Spleen (tissue), 11 donors: ENCODE measurements at regions not wholly inside any gene's neighbourhood (a gene's known extent, or its start where the extent isn't known, plus 50 kb on each side); places are given as distances from the start of the nearest gene placed in this dataset.

Experiments used
- DNase-seq: peaks from one replicate; pipeline ENCODE4 v3.0.0-alpha.2; 2020
- H3K27ac ChIP-seq, 8 donors: fragments of 200-600 bp; sonication (generic) in 7 of 8; 1 replicate in 4 of 8; 2 replicates in 4 of 8; pipeline versions ENCODE4 v1.5.0 to v1.8.0; 2016 to 2021; ENCODE audit warnings: inconsistent platforms in 4 of 8, mild to moderate bottlenecking in 4 of 8, moderate library complexity in 1 of 8
- H3K27me3 ChIP-seq, 7 donors: fragments of 200-600 bp; sonication (generic) in 6 of 7; replicated peaks in 1 of 7; 1 replicate in 4 of 7; 2 replicates in 3 of 7; pipeline versions ENCODE4 v1.5.0 to v1.8.0; 2016 to 2021; ENCODE audit warnings: inconsistent platforms in 3 of 7, mild to moderate bottlenecking in 1 of 7
- H3K36me3 ChIP-seq, 6 donors: fragments of 200-600 bp; sonication (generic) in 5 of 6; 1 replicate in 4 of 6; 2 replicates in 2 of 6; pipeline versions ENCODE4 v1.5.0 to v1.8.0; 2016 to 2021; ENCODE audit warnings: inconsistent platforms in 2 of 6
- H3K4me1 ChIP-seq, 6 donors: fragments of 200-600 bp; sonication (generic) in 5 of 6; 1 replicate in 3 of 6; 2 replicates in 3 of 6; pipeline versions ENCODE4 v1.5.0 to v1.8.0; 2016 to 2021; ENCODE audit warnings: inconsistent platforms in 3 of 6
- H3K4me3 ChIP-seq, 8 donors: fragments of 200-600 bp; sonication (generic) in 7 of 8; 1 replicate in 4 of 8; 2 replicates in 4 of 8; pipeline versions ENCODE4 v1.5.0 to v1.8.0; 2016 to 2021; ENCODE audit warnings: inconsistent platforms in 4 of 8, mild to moderate bottlenecking in 4 of 8, moderate library complexity in 2 of 8
- H3K9me3 ChIP-seq, 8 donors: fragments of 200-600 bp; sonication (generic) in 7 of 8; 1 replicate in 4 of 8; 2 replicates in 4 of 8; pipeline versions ENCODE4 v1.5.0 to v1.8.0; 2016 to 2021; ENCODE audit warnings: inconsistent platforms in 4 of 8
- POLR2A ChIP-seq, 3 donors: fragments of 450-650 bp; IDR thresholded peaks; one replicate each; pipeline ENCODE4 v1.5.1; 2017; ENCODE audit warnings: antibody characterized with exemption in 3 of 3, mild to moderate bottlenecking in 1 of 3
- POLR2AphosphoS5 ChIP-seq, 3 donors: sonication (generic); formaldehyde crosslinking; IDR thresholded peaks; one replicate each; pipeline ENCODE4 v1.5.1; 2017; ENCODE audit warnings: antibody characterized with exemption in 3 of 3
- WGBS, 5 donors: extraction: QIAGEN DNeasy Blood & Tissue Kit in 3 of 5; methylation state at CpG; one replicate each; pipeline versions ENCODE4 v1.1.5 to v1.1.7; 2013 to 2018; 5-methylcytosine and 5-hydroxymethylcytosine counted together
- intact Hi-C: fragments of 100-400 bp; cut with DNase I; formaldehyde crosslinking; loops from one replicate; pipeline ENCODE4 v1.15.0; 2023; ENCODE audit warnings: low total_unique reads
- TF ChIP-seq, protein P1 (sequence below), 11 experiments: fragments of 200-600 bp in 7 of 11; fragments of 450-650 bp in 4 of 11; sonication (generic) in 4 of 11; IDR thresholded peaks in 8 of 11; conservative IDR thresholded peaks in 3 of 11; 1 replicate in 7 of 11; 2 replicates in 4 of 11; pipeline versions ENCODE4 v1.4.0 to v1.8.0; 2016 to 2021; ENCODE audit warnings: antibody characterized with exemption in 11 of 11, inconsistent platforms in 4 of 11, mild to moderate bottlenecking in 1 of 11
- donor health status: healthy with polysubstance abuse.
- donor health status: DM: no; HTN: no; CAD: no; lungs with moderate emphysema.
- donor health status: DM: no; HTN: no; CAD: no.
- donor health status: Bipolar disorder and iron deficiency.
- donor health status: healthy.
- donor health status: DM: no; HTN: no; CAD: no.
- donor health status: DM: yes; HTN: yes; CAD: no.

DNA sequence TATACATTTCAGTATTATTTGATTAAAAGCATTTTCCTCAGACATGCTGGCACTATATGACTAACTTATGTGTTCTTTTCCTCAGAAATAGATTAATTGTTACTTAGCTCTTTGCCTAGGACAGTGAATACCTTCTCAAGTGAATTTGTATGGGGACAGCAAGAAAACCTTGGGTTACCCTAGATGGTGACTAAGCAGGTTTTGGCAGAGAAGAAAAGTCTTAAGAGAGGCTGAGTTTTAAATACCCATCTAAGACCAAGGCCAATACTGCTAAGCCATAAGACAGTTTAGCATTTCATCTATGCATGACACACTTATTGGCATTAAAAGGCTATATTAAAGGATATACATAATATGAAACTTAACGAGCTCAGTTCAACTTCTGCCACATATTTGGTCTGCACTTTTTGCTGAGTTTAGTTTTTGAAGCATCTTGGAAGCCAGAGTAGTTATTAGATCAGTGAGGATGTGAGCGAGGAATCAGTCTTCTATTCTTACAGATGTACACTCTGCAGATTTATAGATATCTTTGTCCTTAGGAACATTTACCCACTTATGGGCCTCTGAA lies 54.6 kb upstream of the FAM3C start:
- Histone ChIP-seq H3K9me3 (no peaks in the 10 kb centered on the region), H3K4me3 (no peak overlapping the region), H3K4me1 (peaks cover 0 to 6% (median 4%) of the 10 kb centered on the region in 6 donors), H3K36me3 (no peaks in the 10 kb centered on the region), H3K27ac (peak overlapping the region in 1 of 8 donors; percentile 34), H3K27me3 (no peaks in the 10 kb centered on the region)
- 82 to 92% (median 88%) methylated on average over 2 of the region's 2 CpGs for WGBS, 5 donors
- no peak for TF ChIP-seq POLR2A (IDR thresholded peaks at IDR 0.05)
- TF ChIP-seq POLR2AphosphoS5 (IDR thresholded peaks at IDR 0.05): no peak
- TF ChIP-seq, protein P1, sequence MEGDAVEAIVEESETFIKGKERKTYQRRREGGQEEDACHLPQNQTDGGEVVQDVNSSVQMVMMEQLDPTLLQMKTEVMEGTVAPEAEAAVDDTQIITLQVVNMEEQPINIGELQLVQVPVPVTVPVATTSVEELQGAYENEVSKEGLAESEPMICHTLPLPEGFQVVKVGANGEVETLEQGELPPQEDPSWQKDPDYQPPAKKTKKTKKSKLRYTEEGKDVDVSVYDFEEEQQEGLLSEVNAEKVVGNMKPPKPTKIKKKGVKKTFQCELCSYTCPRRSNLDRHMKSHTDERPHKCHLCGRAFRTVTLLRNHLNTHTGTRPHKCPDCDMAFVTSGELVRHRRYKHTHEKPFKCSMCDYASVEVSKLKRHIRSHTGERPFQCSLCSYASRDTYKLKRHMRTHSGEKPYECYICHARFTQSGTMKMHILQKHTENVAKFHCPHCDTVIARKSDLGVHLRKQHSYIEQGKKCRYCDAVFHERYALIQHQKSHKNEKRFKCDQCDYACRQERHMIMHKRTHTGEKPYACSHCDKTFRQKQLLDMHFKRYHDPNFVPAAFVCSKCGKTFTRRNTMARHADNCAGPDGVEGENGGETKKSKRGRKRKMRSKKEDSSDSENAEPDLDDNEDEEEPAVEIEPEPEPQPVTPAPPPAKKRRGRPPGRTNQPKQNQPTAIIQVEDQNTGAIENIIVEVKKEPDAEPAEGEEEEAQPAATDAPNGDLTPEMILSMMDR (IDR thresholded peaks at IDR 0.05 in 8 of 11, conservative IDR thresholded peaks at IDR 0.05 in 3 of 11): no peak
- intact Hi-C loops: no loop called here
- DNase-seq: no peak

DNA sequence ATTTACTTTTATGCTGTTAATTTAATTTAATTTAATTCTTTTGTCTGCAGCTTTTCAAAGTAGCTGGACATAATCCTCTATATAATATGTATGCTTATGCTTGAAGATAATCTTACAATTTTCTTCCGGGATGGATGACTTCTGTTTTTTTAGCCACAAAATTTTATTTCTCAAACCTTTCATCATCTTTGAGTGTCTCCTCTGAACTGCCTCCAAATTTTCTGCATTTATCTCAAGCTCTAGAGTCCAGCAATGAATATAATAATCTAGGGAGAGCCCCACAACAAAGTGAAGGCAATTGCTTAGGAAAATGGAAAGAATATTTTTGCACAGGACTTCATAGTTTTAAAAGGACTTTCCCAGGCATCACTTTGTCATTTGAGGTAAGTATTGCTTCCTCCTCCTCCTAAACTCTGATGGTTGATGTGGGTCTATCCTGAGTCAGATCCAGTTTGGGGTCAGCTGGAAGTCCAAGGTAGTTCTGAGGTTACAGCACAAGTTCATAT lies 53.7 kb upstream of the FAM3C start:
- H3K4me1 ChIP-seq: peaks cover 0 to 6% (median 4%) of the 10 kb centered on the region in 6 donors
- WGBS, 5 donors: 80 to 94% (median 85%) methylated on average over 1 of the region's 1 CpG
- no peaks in the 10 kb centered on the region for H3K27me3 ChIP-seq
- DNase-seq: no peak
- H3K4me3 ChIP-seq: no peak overlapping the region
- H3K9me3 ChIP-seq: no peaks in the 10 kb centered on the region
- H3K27ac ChIP-seq: no peak overlapping the region
- H3K36me3 ChIP-seq: no peaks in the 10 kb centered on the region
- TF ChIP-seq POLR2A (IDR thresholded peaks at IDR 0.05) (no peak), POLR2AphosphoS5 (IDR thresholded peaks at IDR 0.05) (no peak)
- TF ChIP-seq, protein P1 (IDR thresholded peaks at IDR 0.05 in 8 of 11, conservative IDR thresholded peaks at IDR 0.05 in 3 of 11): no peak
- intact Hi-C loops: no loop called here

DNA sequence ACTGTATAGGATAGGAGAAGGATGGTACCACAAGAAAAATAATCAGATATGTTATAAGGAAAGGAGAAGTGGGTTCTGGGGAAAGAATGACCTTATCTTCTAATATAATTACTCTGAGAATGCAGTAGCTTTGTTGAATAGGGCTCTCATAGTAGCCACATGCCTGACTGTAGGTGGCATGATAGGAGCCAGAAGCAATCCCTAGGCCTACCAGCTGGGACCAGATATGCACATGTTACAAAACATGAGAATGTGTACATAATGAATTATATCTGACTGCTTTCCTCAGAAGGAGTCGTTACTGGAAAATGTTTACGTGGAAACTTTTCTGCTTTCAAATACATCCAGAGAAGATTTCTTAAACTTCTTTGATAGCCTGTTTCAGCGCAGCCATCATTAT lies 53.2 kb upstream of the FAM3C start:
- intact Hi-C loops: no loop called here
- no peak for DNase-seq
- 91 to 99% (median 93%) methylated on average over 3 of the region's 3 CpGs for WGBS, 5 donors

DNA sequence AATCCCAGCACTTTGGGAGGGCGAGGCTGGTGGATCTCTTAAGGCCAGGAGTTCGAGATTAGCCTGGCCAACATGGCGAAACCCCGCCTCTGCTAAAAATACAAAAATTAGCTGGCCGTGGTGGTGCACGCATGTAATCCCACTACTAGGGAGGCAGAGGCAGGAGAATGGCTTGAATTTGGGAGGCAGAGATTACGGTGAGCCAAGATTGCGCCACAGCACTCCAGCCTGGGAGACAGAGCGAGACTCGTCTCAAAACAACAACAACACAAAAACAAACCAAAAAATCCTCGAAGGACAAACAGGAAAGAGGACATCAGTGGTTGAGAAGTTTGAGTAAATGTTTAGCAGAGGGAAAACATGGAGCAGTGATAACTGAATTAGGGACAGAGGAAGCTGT lies 52.3 kb upstream of the FAM3C start:
- 81 to 88% (median 86%) methylated on average over 11 of the region's 11 CpGs for WGBS, 5 donors
- Histone ChIP-seq H3K4me3 (no peak overlapping the region), H3K9me3 (no peaks in the 10 kb centered on the region), H3K27me3 (no peaks in the 10 kb centered on the region), H3K4me1 (peaks cover 0 to 6% (median 4%) of the 10 kb centered on the region in 6 donors), H3K36me3 (no peaks in the 10 kb centered on the region), H3K27ac (peak overlapping the region in 3 of 8 donors; percentile 6 to 49 (median 29))
- no peak for DNase-seq
- TF ChIP-seq, protein P1 (IDR thresholded peaks at IDR 0.05 in 8 of 11, conservative IDR thresholded peaks at IDR 0.05 in 3 of 11): no peak
- no peak for TF ChIP-seq POLR2AphosphoS5 (IDR thresholded peaks at IDR 0.05)
- no peak for TF ChIP-seq POLR2A (IDR thresholded peaks at IDR 0.05)
- intact Hi-C loops: no loop called here

More for the DNA sequence above, 53.2 kb upstream of the FAM3C start:
- Histone ChIP-seq H3K27ac (no peak overlapping the region), H3K4me1 (peaks cover 0 to 6% (median 4%) of the 10 kb centered on the region in 6 donors), H3K27me3 (no peaks in the 10 kb centered on the region), H3K4me3 (no peak overlapping the region), H3K36me3 (no peaks in the 10 kb centered on the region), H3K9me3 (no peaks in the 10 kb centered on the region)
- no peak for TF ChIP-seq POLR2AphosphoS5 (IDR thresholded peaks at IDR 0.05)
- no peak for TF ChIP-seq POLR2A (IDR thresholded peaks at IDR 0.05)
- TF ChIP-seq, protein P1 (IDR thresholded peaks at IDR 0.05 in 8 of 11, conservative IDR thresholded peaks at IDR 0.05 in 3 of 11): no peak
